PC-9 (cell line): ENCODE measurements at regions not wholly inside any gene's neighbourhood (a gene's known extent, or its start where the extent isn't known, plus 50 kb on each side); places are given as distances from the start of the nearest gene placed in this dataset.

Experiments used
- CTCF ChIP-seq: fragments of 200-600 bp; sonication (generic); conservative IDR thresholded peaks from 2 replicates; pipeline ENCODE4 v1.6.1; 2017; ENCODE audit warnings: mixed run types, antibody characterized with exemption, mild to moderate bottlenecking, moderate library complexity
- EZH2 ChIP-seq: fragments of 200-600 bp; sonication (generic); IDR thresholded peaks from 2 replicates; pipeline ENCODE4 v1.8.0; 2017; ENCODE audit warnings: antibody characterized with exemption, low read depth

GRCh38 chrX:128599632-128600031 lies 547.4 kb upstream of the ACTRT1 start:
- TF ChIP-seq EZH2 (no peak), CTCF (no peak)
